ENCODE measurements at regions not wholly inside any gene's neighbourhood (a gene's known extent, or its start where the extent isn't known, plus 50 kb on each side); places are given as distances from the start of the nearest gene placed in this dataset.

- TF ChIP-seq MAX (IDR thresholded peaks at IDR 0.05; ENCODE audit: insufficient read depth, insufficient read length) (no peak), CTCF (IDR thresholded peaks at IDR 0.05; ENCODE audit: extremely low read depth in 1 of 2, insufficient read depth in 1 of 2, low read depth in 1 of 2, low read length in 2 of 2) (no peak), POLR2AphosphoS5 (IDR thresholded peaks at IDR 0.05; ENCODE audit: insufficient read depth, low read depth, low read length) (no peak)
Observed at GRCh38 chr12:3378655-3379054, 112.3 kb upstream of the PRMT8 start.
